C4-2B (cell line): ENCODE measurements at regions not wholly inside any gene's neighbourhood (a gene's known extent, or its start where the extent isn't known, plus 50 kb on each side); places are given as distances from the start of the nearest gene placed in this dataset.

Experiments
- CTCF ChIP-seq: fragments of 450-650 bp; conservative IDR thresholded peaks from 2 replicates; pipeline ENCODE4 v1.5.1; 2017; ENCODE audit warnings: mild to moderate bottlenecking
- ZFX ChIP-seq: fragments of 450-650 bp; IDR thresholded peaks from 2 replicates; pipeline ENCODE4 v1.6.1; 2017

DNA sequence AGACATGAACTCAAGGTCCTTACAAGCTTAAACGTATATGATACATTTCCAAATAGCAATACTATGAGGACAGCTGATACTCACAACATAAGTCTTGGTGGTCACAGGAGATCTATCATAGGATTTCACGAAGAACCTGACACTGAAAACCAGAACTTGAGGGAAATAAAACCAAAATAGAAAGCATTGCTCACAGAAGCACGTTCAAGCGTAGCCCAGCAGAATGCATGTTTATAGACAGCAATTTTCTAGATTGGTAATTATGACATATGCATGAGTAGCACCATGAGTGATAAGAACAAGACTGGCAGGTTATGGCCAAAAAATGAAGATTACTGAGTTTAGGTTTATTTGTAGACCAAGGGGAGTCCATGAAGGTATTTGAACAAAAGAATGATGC, 243.5 kb downstream of the ETS1 start:
- TF ChIP-seq CTCF (no peak), ZFX (no peak)
